ENCODE measurements at regions not wholly inside any gene's neighbourhood (a gene's known extent, or its start where the extent isn't known, plus 50 kb on each side); places are given as distances from the start of the nearest gene placed in this dataset.

GRCh38 chr18:29540548-29540947, 1363.6 kb upstream of the CDH2 start:
- no peak for TF ChIP-seq CTCF (conservative IDR thresholded peaks at IDR 0.05)
- no peak for TF ChIP-seq ZFX (IDR thresholded peaks at IDR 0.05)
